Parathyroid adenoma (tissue), 2 donors: ENCODE measurements at regions not wholly inside any gene's neighbourhood (a gene's known extent, or its start where the extent isn't known, plus 50 kb on each side); places are given as distances from the start of the nearest gene placed in this dataset.

Experiments
- H2AFZ ChIP-seq: fragments of 300-600 bp; sonication (generic); one replicate; pipeline ENCODE4 v1.7.0; 2017; ENCODE audit warnings: antibody characterized with exemption, mild to moderate bottlenecking
- H3K27ac ChIP-seq: fragments of 300-600 bp; sonication (generic); one replicate; pipeline ENCODE4 v1.7.0; 2017
- H3K27me3 ChIP-seq: fragments of 300-600 bp; sonication (generic); one replicate; pipeline ENCODE4 v1.7.0; 2017; ENCODE audit warnings: low read length; ENCODE audit not compliant: control insufficient read depth, insufficient read depth
- H3K36me3 ChIP-seq: fragments of 300-600 bp; sonication (generic); one replicate; pipeline ENCODE4 v1.7.0; 2017; ENCODE audit warnings: low read length; ENCODE audit not compliant: control insufficient read depth, insufficient read depth
- H3K4me1 ChIP-seq: fragments of 300-600 bp; sonication (generic); one replicate; pipeline ENCODE4 v1.7.0; 2017; ENCODE audit warnings: control low read depth
- H3K4me2 ChIP-seq: fragments of 300-600 bp; sonication (generic); one replicate; pipeline ENCODE4 v1.7.0; 2017; ENCODE audit warnings: low read length
- H3K4me3 ChIP-seq: fragments of 300-600 bp; sonication (generic); one replicate; pipeline ENCODE4 v1.7.0; 2017; ENCODE audit warnings: low read depth, low read length
- H3K79me2 ChIP-seq: fragments of 300-600 bp; sonication (generic); one replicate; pipeline ENCODE4 v1.7.0; 2017; ENCODE audit warnings: control low read depth
- H3K9ac ChIP-seq: fragments of 300-600 bp; sonication (generic); one replicate; pipeline ENCODE4 v1.7.0; 2017; ENCODE audit warnings: mild to moderate bottlenecking
- H3K9me3 ChIP-seq: fragments of 300-600 bp; sonication (generic); one replicate; pipeline ENCODE4 v1.7.0; 2017; ENCODE audit warnings: low read length; ENCODE audit not compliant: control insufficient read depth
- TF ChIP-seq, protein P1 (sequence below): fragments of 300-600 bp; sonication (generic); IDR thresholded peaks from one replicate; pipeline ENCODE4 v1.7.0; 2017; ENCODE audit warnings: antibody characterized with exemption, mild to moderate bottlenecking
- donor health status: primary hyperparathyroidism.

DNA sequence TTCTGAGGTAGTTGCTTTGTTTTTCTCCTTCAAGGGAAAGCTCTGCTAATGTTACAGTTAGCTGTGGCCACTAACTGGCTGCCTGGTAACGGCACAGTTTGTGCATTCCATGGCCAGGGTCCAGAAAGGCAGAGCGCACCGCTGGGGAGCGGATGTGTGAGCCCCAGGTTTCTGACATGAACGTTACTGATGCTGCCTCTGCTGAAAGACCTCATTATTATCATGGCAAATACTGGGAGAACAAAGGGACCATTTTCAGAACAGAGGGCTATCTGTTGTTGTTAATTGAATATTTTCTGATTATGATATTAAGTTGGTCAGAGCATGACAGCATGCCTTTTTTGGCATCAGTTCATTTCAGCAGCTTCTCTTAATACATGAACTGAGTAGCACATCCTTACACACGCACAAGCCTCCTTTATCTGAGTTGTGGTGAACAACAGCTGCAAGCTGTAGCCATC lies 134.1 kb downstream of the NUDT12 start:
- TF ChIP-seq, protein P1, sequence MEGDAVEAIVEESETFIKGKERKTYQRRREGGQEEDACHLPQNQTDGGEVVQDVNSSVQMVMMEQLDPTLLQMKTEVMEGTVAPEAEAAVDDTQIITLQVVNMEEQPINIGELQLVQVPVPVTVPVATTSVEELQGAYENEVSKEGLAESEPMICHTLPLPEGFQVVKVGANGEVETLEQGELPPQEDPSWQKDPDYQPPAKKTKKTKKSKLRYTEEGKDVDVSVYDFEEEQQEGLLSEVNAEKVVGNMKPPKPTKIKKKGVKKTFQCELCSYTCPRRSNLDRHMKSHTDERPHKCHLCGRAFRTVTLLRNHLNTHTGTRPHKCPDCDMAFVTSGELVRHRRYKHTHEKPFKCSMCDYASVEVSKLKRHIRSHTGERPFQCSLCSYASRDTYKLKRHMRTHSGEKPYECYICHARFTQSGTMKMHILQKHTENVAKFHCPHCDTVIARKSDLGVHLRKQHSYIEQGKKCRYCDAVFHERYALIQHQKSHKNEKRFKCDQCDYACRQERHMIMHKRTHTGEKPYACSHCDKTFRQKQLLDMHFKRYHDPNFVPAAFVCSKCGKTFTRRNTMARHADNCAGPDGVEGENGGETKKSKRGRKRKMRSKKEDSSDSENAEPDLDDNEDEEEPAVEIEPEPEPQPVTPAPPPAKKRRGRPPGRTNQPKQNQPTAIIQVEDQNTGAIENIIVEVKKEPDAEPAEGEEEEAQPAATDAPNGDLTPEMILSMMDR: peak; percentile 11
- Histone ChIP-seq H3K36me3 (no peaks in the 10 kb centered on the region), H3K4me3 (no peak overlapping the region), H3K27me3 (no peaks in the 10 kb centered on the region), H3K27ac (no peak overlapping the region), H3K9me3 (no peaks in the 10 kb centered on the region), H3K4me1 (peaks cover 28% of the 10 kb centered on the region), H3K79me2 (no peaks in the 10 kb centered on the region), H3K9ac (no peak overlapping the region), H3K4me2 (no peak overlapping the region), H2AFZ (peak overlapping the region; percentile 19)

DNA sequence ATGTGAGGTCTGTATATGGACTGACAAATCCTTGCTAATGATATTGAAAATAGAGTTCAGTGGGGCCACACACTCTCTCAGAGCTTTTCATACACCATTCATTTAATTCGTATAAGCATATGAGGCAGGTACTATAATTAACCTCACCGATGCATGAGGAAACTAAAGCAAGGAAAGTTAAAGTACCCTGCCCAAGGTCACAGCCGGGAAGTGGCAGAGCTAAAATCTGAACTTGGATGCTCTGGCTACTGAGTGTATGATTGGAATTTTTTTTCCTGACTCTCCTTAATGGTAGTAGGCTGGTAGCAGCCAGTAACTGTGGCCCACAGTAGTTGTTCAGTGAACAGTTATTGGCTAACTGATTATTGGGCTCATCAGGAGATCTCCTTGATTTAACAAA lies 135.3 kb downstream of the NUDT12 start:
- peak overlapping the region; percentile 79 for H3K27ac ChIP-seq
- H2AFZ ChIP-seq: no peak overlapping the region
- H3K36me3 ChIP-seq: no peaks in the 10 kb centered on the region
- H3K9ac ChIP-seq: no peak overlapping the region
- H3K79me2 ChIP-seq: no peaks in the 10 kb centered on the region
- TF ChIP-seq, protein P1: no peak
- H3K27me3 ChIP-seq: no peaks in the 10 kb centered on the region
- H3K4me2 ChIP-seq: no peak overlapping the region
- H3K9me3 ChIP-seq: no peaks in the 10 kb centered on the region
- H3K4me1 ChIP-seq: peaks cover 39% of the 10 kb centered on the region
- H3K4me3 ChIP-seq: no peak overlapping the region

DNA sequence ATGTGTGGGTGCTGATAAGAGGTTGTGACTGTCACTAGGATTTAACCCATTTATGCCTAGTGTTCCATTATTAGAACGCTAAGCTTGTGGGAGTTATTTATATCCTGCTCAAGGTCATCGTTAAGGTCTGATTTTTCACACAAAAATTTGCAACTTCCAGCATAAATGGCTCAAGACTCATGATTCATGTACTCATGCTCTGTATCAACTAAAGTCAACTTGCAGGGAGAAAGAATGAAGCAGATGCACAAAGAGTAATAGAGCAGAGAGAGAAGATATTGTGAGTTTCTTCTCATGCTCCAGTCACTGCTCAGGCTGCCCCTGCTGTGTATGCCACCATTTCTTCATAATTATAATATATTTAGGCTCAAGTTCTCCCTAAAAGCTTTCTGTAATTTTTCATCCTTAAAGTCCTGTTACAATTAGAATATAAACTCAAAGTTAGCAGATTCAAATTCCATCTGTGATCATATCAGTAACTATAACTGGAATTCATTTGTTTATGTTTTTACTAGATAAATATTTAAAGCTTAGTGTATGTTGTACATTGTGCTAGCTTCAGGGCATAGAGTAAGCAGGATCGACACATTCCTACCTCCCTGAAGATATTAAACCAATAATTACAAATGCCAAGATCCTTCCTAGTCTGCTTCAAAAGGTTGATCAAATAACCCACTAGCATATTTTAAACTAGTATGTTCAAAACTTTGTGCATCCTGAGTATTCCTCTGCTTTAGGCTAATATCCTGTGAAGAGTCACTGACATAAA lies 136.7 kb downstream of the NUDT12 start:
- H3K79me2 ChIP-seq: no peaks in the 10 kb centered on the region
- peaks cover 49% of the 10 kb centered on the region for H3K4me1 ChIP-seq
- peak overlapping the region; percentile 17 for H2AFZ ChIP-seq
- no peak overlapping the region for H3K4me3 ChIP-seq
- no peaks in the 10 kb centered on the region for H3K9me3 ChIP-seq
- H3K9ac ChIP-seq: no peak overlapping the region
- H3K4me2 ChIP-seq: no peak overlapping the region
- H3K27ac ChIP-seq: peak overlapping the region; percentile 79
- no peaks in the 10 kb centered on the region for H3K36me3 ChIP-seq
- H3K27me3 ChIP-seq: no peaks in the 10 kb centered on the region
- TF ChIP-seq, protein P1: no peak

DNA sequence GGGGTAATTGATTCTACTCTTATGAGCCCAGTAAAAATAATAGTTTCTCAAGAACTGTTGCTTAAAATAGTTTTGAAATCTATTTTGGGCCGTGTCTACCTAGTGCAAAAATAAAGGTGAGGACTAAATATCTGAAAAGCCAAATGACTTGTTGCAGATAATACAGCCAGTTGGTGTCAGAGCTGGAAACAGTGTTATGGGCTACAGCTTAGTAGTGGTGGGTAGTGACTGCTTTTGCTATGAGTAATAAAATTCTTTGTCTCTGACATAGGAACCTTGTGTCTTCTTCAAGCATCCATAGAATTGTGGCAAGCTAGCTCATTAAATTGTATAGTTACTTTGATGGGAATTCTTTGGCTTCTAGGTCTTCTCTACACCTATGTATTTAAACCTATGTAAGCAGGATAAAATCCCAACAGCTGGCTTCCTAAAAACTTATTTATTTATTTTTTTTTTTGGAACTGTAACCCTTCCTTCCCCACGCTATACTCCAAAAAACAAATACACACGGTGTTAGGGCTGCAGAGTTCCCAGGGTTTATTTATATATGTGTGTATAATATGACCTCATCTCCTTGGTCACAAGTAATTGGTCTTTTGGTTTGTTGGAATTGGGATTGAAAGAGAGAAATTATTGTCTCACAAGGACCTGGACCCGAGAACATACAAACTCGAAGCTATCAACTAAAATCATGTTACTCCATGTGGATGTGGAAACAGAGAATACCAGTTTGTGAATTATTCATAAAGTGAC lies 138.0 kb downstream of the NUDT12 start:
- Histone ChIP-seq H3K4me1 (peaks cover 57% of the 10 kb centered on the region), H3K9ac (no peak overlapping the region), H3K27ac (peak overlapping the region; percentile 79), H3K27me3 (no peaks in the 10 kb centered on the region), H3K79me2 (no peaks in the 10 kb centered on the region), H3K4me3 (no peak overlapping the region), H3K4me2 (no peak overlapping the region), H3K36me3 (no peaks in the 10 kb centered on the region), H3K9me3 (no peaks in the 10 kb centered on the region), H2AFZ (no peak overlapping the region)
- TF ChIP-seq, protein P1: no peak
